GM12875 (cell line): ENCODE measurements at regions not wholly inside any gene's neighbourhood (a gene's known extent, or its start where the extent isn't known, plus 50 kb on each side); places are given as distances from the start of the nearest gene placed in this dataset.

Experiments used
- H3K4me3 ChIP-seq: one replicate; pipeline ENCODE4 v1.5.1; 2011; ENCODE audit warnings: low read depth, low read length, control low read depth
- TF ChIP-seq, protein P1 (sequence below): IDR thresholded peaks from 2 replicates; pipeline ENCODE4 v1.5.1; 2011; ENCODE audit warnings: low read depth, mild to moderate bottlenecking, control low read depth, inconsistent platforms, low read length, moderate library complexity, borderline replicate concordance; ENCODE audit not compliant: insufficient read depth

DNA sequence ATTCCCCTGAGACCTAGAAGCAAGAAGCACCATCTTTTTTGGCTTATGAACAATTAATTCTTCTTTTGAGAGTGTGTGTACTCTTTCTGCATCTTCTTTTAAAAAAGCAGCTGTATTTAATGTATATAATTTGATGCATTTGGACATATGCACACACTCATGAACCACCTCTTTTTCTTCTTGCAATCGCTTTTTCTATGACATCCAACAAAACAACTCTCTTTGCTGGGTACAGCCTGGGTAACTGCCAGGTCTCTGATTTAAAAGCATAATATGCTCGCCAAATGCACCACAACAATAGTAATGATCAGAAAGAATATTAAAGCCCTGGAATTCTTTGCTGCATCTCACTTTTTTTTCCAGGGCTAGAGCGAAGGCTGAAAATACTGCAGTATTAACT is 97.3 kb downstream of the HAPSTR1 start:
- no peak overlapping the region for H3K4me3 ChIP-seq
- TF ChIP-seq, protein P1, sequence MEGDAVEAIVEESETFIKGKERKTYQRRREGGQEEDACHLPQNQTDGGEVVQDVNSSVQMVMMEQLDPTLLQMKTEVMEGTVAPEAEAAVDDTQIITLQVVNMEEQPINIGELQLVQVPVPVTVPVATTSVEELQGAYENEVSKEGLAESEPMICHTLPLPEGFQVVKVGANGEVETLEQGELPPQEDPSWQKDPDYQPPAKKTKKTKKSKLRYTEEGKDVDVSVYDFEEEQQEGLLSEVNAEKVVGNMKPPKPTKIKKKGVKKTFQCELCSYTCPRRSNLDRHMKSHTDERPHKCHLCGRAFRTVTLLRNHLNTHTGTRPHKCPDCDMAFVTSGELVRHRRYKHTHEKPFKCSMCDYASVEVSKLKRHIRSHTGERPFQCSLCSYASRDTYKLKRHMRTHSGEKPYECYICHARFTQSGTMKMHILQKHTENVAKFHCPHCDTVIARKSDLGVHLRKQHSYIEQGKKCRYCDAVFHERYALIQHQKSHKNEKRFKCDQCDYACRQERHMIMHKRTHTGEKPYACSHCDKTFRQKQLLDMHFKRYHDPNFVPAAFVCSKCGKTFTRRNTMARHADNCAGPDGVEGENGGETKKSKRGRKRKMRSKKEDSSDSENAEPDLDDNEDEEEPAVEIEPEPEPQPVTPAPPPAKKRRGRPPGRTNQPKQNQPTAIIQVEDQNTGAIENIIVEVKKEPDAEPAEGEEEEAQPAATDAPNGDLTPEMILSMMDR, result no peak

DNA sequence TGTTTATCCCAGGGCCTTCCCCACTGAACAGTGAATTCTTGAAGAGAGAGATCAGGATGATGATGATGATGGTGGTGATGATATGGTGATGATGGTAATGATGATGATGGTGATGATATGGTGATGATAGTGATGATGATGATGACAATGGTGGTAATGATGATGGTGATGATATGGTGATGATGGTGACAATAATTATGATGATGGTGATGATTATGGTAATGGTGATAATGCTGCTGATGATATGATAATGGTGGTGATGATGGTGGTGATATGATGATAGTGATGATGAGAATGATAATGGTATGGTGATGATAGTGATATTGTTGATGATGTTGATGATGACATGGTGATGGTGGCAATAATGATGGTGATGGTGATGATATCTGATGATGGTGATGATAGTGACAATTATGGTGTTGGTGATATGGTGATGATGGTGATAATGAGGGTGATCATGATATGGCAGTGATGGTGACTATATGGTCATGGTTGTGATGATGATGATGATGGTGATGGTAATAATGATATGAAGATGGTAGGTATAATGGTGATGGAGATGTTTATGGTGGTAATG is 99.9 kb downstream of the HAPSTR1 start:
- H3K4me3 ChIP-seq, result no peak overlapping the region
- TF ChIP-seq, protein P1, result no peak

DNA sequence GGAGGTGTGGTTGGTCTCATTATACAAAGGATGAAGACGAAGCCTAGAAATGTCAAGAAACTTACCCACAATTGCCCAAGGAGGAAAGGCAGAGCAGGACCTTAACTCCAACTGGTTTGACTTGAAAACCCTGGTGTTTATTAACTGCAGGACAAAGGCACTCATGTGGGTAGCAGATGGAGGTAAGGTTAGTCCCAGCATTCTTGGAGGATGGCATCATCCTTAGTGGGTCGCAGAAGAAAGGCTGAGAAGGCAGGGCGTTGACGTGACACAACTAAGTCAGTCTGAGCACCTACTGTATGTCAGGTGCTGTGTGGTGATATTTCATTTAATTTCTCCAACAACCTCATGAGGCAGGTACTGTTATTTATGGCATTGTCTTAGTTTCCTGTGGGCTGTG is 101.3 kb downstream of the HAPSTR1 start:
- no peak overlapping the region for H3K4me3 ChIP-seq
- TF ChIP-seq, protein P1, result no peak

DNA sequence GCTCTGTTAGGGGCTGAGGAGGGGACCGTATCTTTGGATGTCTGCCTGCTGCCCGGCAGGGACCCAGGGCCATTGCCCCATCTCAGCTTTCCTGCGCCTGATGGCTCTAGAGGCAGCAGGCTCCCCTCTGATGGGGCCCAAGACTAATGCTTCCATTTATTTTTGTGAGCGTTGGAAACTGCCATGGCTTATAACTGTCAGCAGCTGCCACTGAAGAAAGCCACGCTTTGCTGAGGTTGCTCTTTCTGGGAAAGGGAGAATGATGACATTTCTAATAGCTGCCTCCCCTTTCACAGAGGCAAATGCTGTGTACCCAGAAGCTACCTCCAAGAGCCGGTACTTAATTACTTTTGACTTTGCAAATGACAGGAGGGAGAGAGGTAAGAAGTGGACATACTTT is 103.8 kb downstream of the HAPSTR1 start:
- H3K4me3 ChIP-seq, result no peak overlapping the region
- TF ChIP-seq, protein P1, result no peak

DNA sequence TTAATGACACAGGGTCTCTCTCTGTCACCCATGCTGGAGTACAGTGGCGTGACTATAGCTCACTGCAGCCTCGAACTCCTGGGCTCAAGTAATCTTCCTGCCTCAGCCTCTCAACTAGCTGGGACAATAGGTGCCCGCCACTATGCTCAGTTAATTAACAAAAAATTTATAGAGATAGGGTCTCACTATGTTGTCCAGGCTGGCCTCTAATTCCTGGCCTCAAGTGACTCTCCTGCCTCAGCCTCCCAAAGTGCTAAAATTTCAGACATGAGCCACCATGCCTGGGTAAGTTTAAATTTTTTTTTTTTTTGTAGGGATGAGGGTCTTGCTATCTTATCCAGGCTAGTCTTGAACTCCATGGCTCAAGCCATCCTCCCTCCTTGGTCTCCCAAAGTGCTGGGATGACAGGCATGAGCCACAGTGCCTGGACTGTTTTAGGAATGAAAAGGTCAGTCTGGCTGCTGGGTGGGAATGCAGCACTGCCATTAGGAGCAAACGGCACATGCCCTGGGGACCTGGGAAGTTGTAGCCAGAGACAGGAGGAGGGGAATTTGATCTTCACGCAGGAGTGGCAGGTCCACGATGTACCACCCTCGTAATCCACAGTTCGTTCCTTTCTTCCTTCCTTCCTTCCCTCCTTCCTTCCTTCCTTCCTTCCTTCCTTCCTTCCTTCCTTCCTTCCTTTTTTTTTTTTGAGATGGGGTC is 106.7 kb downstream of the HAPSTR1 start:
- TF ChIP-seq, protein P1, result no peak
- no peak overlapping the region for H3K4me3 ChIP-seq

DNA sequence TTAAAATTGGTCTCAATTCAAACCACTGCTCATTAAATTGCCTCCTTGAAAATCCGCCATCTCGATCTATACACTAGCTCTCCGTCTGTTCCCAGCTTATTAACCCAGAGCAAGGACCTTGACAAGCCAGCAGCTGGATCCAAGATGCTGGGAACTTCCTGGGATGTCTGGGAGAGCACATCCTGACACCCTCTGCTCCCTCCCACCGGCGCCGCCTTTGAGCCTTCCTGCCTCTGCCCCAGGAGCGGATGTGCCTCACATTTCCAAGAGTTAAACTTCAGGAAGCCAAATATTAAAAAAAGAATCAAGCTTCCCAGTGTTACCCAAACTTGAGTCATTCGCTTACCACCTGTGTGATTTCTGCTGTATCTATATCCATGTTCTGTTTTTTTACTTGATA is 107.9 kb downstream of the HAPSTR1 start:
- no peak overlapping the region for H3K4me3 ChIP-seq
- TF ChIP-seq, protein P1, result no peak

DNA sequence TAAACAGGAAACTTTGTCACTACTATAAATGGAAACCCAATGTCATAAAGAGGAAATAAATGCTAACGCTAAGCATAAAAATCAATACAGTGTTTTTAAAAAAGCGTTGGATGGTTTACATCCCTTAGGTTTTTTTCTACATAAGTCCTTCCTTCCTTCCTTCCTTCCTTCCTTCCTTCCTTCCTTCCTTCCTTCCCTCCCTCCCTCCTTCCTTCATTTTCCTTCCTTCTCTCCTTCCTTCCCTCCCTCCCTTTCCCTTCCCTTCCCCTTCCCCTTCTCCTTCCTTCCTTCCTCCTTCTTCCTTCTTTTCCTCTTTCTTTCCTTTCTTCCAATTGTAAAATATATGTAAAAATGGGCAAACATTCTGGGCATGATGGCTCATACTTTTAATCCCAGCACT is 108.3 kb downstream of the HAPSTR1 start:
- no peak overlapping the region for H3K4me3 ChIP-seq
- TF ChIP-seq, protein P1, result no peak
